Neural crest cell (in vitro differentiated cells): ENCODE measurements at regions not wholly inside any gene's neighbourhood (a gene's known extent, or its start where the extent isn't known, plus 50 kb on each side); places are given as distances from the start of the nearest gene placed in this dataset.

Experiments used
- DNase-seq: peaks from one replicate; pipeline ENCODE4 v3.0.0; 2021; ENCODE audit warnings: low read depth, mixed read lengths, low spot score
- H3K27ac Mint-ChIP-seq: one replicate; pipeline ENCODE4 v1.8.0; 2021; ENCODE audit warnings: mild to moderate bottlenecking, mixed read lengths; ENCODE audit not compliant: unreplicated experiment
- H3K27me3 Mint-ChIP-seq: 2 replicates; pipeline ENCODE4 v1.8.0; 2021; ENCODE audit warnings: low read depth, mild to moderate bottlenecking, mixed read lengths
- H3K36me3 Mint-ChIP-seq: 2 replicates; pipeline ENCODE4 v1.8.0; 2021; ENCODE audit warnings: low read depth, mild to moderate bottlenecking, mixed read lengths
- H3K4me1 Mint-ChIP-seq: 2 replicates; pipeline ENCODE4 v1.8.0; 2021; ENCODE audit warnings: mixed read lengths
- H3K4me3 Mint-ChIP-seq: one replicate; pipeline ENCODE4 v1.8.0; 2021; ENCODE audit warnings: mild to moderate bottlenecking, mixed read lengths
- H3K9me3 Mint-ChIP-seq: 2 replicates; pipeline ENCODE4 v1.8.0; 2021; ENCODE audit warnings: mixed read lengths
- CTCF ChIP-seq: fragments of 200-600 bp; sonication (generic); conservative IDR thresholded peaks from 2 replicates; pipeline ENCODE4 v1.5.0; 2021; ENCODE audit warnings: antibody characterized with exemption, mild to moderate bottlenecking

- no peak overlapping the region for H3K4me3 Mint-ChIP-seq
- TF ChIP-seq CTCF: no peak
- no peaks in the 10 kb centered on the region for H3K36me3 Mint-ChIP-seq
- H3K27me3 Mint-ChIP-seq: no peaks in the 10 kb centered on the region
- H3K4me1 Mint-ChIP-seq: no peaks in the 10 kb centered on the region
- DNase-seq: no peak
- no peak overlapping the region for H3K27ac Mint-ChIP-seq
- peaks cover 4% of the 10 kb centered on the region for H3K9me3 Mint-ChIP-seq
Measured at GRCh38 chr3:65234499-65234898, 546.7 kb upstream of the ADAMTS9 start.

GRCh38 chr3:65233561-65233960 is 545.8 kb upstream of the ADAMTS9 start:
- Mint-ChIP-seq H3K4me1 (no peaks in the 10 kb centered on the region), H3K36me3 (no peaks in the 10 kb centered on the region), H3K9me3 (peaks cover 2% of the 10 kb centered on the region), H3K27me3 (no peaks in the 10 kb centered on the region), H3K4me3 (no peak overlapping the region), H3K27ac (no peak overlapping the region)
- TF ChIP-seq CTCF: no peak
- DNase-seq: no peak

GRCh38 chr3:65231544-65231943 is 543.7 kb upstream of the ADAMTS9 start:
- H3K9me3 Mint-ChIP-seq: no peaks in the 10 kb centered on the region
- no peak overlapping the region for H3K4me3 Mint-ChIP-seq
- H3K4me1 Mint-ChIP-seq: no peaks in the 10 kb centered on the region
- H3K27ac Mint-ChIP-seq: no peak overlapping the region
- no peaks in the 10 kb centered on the region for H3K36me3 Mint-ChIP-seq
- TF ChIP-seq CTCF: no peak
- no peak for DNase-seq
- H3K27me3 Mint-ChIP-seq: no peaks in the 10 kb centered on the region

GRCh38 chr3:65230261-65231139 is 542.7 kb upstream of the ADAMTS9 start:
- Mint-ChIP-seq H3K36me3 (no peaks in the 10 kb centered on the region), H3K4me3 (no peak overlapping the region), H3K9me3 (no peaks in the 10 kb centered on the region), H3K27ac (no peak overlapping the region), H3K4me1 (no peaks in the 10 kb centered on the region), H3K27me3 (no peaks in the 10 kb centered on the region)
- TF ChIP-seq CTCF: no peak
- DNase-seq: no peak

GRCh38 chr3:65226287-65226686 is 538.5 kb upstream of the ADAMTS9 start:
- Mint-ChIP-seq H3K4me1 (no peaks in the 10 kb centered on the region), H3K36me3 (no peaks in the 10 kb centered on the region), H3K9me3 (no peaks in the 10 kb centered on the region), H3K27me3 (no peaks in the 10 kb centered on the region), H3K27ac (no peak overlapping the region), H3K4me3 (no peak overlapping the region)
- no peak for TF ChIP-seq CTCF
- DNase-seq: no peak
